ENCODE measurements at regions not wholly inside any gene's neighbourhood (a gene's known extent, or its start where the extent isn't known, plus 50 kb on each side); places are given as distances from the start of the nearest gene placed in this dataset.

DNA sequence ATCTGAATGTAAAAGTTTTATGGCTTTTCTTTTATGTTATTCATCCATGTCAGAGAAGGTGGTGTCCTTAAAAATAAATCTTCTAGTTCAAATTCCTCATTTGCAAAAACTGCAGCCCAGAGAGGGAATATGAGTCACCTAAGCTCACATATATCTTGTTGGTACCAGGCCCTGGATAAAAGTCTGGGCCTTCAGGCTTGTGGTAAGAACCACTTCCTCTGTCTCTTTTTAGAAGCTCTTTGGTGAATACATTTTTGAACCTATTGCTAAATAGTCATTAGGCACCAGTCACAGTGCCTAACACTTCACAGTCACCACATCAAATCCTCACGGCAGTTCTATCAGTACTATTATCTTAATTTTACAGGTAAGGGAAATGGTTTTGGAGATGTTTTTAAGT is 199.2 kb downstream of the KCNS3 start:
- no peak overlapping the region for H3K4me3 Mint-ChIP-seq
- no peaks in the 10 kb centered on the region for H3K4me1 Mint-ChIP-seq (ENCODE audit: low read depth)
- H3K36me3 Mint-ChIP-seq (ENCODE audit: insufficient read depth): no peaks in the 10 kb centered on the region
- peaks cover 2% of the 10 kb centered on the region for H3K27me3 Mint-ChIP-seq (ENCODE audit: low read depth)
- ATAC-seq (no peak), DNase-seq (no peak)
- no peaks in the 10 kb centered on the region for H3K9me3 Mint-ChIP-seq

DNA sequence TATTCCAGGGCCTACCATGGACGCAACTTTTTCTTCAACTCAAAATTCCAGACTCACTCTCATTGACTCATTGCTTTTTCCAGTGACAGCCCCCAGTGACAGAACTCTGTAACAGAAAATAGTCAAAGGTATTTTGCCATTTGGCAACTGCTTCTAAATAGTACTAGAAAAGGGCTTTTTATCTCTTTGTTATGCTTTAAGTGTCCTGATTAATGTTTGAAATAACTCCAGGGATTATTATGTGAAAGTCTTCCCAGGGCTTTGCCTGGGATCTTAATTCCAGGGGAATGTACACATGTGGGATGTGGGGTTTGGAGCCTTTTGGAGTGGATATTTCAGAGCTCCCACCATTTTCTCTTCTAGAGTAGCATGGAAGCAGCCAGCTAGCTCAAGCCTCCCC is 198.8 kb downstream of the KCNS3 start:
- no peak for DNase-seq
- Mint-ChIP-seq H3K27me3 (ENCODE audit: low read depth) (peaks cover 2% of the 10 kb centered on the region), H3K4me3 (no peak overlapping the region), H3K4me1 (ENCODE audit: low read depth) (no peaks in the 10 kb centered on the region), H3K36me3 (ENCODE audit: insufficient read depth) (no peaks in the 10 kb centered on the region), H3K9me3 (no peaks in the 10 kb centered on the region)
- ATAC-seq: no peak

DNA sequence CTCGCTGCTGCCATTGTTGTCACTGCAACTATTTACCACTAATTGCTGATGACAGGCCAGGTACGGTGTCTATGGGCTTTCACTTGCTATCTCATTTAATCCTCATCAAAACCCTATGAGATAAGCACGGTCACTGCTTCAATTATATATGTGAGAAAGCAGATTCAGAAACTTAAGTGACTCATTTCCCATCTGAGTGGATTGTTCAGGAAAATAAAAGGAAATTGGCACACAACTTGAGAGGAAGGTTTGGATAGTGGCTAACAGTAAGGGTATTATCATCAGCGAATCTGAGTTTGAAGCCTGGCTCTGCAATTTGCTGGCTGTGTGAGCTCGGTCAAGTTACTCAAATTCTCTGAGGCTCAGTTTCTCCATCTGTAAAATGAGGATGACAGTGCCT is 196.0 kb downstream of the KCNS3 start:
- no peak for ATAC-seq

DNA sequence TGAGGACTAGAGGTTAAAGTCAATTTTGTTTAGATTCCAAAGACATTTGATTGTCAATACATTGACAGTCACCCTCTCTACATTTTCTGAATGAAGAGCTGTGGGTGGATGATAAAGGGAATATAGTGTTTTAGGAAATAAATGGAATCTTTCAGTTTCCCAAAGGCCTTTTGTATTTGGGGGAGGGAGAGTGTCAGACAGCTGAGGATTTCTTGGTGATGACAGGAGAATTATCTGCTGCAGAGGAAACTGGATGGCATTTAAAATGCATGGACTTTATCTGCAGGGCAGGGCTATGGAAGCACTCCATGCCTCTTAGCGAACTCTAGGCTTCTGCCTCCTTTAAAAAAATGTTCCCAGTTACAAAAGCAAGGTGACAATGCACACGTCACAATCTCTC is 195.1 kb downstream of the KCNS3 start:
- Mint-ChIP-seq H3K4me3 (no peak overlapping the region), H3K9me3 (no peaks in the 10 kb centered on the region), H3K36me3 (ENCODE audit: insufficient read depth) (no peaks in the 10 kb centered on the region), H3K27me3 (ENCODE audit: low read depth) (peaks cover 2% of the 10 kb centered on the region), H3K4me1 (ENCODE audit: low read depth) (no peaks in the 10 kb centered on the region)
- DNase-seq (no peak), ATAC-seq (no peak)

More for the DNA sequence above, 196.0 kb downstream of the KCNS3 start:
- no peak for DNase-seq
- Mint-ChIP-seq H3K4me1 (ENCODE audit: low read depth) (no peaks in the 10 kb centered on the region), H3K9me3 (no peaks in the 10 kb centered on the region), H3K4me3 (no peak overlapping the region), H3K36me3 (ENCODE audit: insufficient read depth) (no peaks in the 10 kb centered on the region), H3K27me3 (ENCODE audit: low read depth) (peaks cover 2% of the 10 kb centered on the region)

DNA sequence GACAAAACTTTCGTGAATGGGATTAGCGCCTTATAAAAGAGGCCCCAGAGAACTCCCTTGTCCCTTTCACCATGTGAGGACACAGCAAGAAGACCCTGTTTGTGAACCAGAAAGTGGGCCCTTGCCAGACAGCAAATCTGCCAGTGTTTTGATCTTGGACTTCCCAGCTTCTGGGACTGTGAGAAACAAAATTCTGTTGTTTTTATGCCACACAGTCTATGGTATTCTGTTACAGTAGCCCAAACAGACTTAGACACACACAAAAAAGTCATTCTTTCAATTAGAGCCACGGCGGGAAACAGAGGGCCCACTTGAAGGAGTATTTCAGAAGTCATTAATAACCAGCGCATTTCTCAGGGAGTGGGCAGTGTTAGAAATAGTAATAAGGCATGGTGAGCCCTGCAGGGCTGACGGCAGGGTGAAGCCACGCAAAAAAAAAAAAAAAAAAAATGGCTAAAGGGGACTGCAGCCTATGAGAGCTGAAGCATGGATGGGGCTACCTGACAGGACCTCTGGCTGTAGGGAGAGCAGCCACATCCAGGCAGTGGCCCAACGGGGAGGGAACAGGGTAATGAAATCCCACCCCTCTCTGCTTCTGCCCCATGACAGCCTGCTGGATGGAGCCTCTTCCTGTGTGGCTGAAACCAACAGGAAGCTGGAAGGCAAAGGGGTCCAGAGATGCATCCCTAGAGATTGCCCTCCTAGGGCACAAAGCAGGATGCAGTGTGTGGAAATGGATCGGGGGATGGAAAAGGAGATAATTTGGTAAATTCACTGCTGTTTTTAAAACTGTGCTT is 189.3 kb downstream of the KCNS3 start:
- no peak for ATAC-seq
- Mint-ChIP-seq H3K36me3 (ENCODE audit: insufficient read depth) (no peaks in the 10 kb centered on the region), H3K4me1 (ENCODE audit: low read depth) (no peaks in the 10 kb centered on the region), H3K9me3 (no peaks in the 10 kb centered on the region), H3K27me3 (ENCODE audit: low read depth) (peaks cover 3% of the 10 kb centered on the region), H3K4me3 (no peak overlapping the region)
- DNase-seq: no peak

DNA sequence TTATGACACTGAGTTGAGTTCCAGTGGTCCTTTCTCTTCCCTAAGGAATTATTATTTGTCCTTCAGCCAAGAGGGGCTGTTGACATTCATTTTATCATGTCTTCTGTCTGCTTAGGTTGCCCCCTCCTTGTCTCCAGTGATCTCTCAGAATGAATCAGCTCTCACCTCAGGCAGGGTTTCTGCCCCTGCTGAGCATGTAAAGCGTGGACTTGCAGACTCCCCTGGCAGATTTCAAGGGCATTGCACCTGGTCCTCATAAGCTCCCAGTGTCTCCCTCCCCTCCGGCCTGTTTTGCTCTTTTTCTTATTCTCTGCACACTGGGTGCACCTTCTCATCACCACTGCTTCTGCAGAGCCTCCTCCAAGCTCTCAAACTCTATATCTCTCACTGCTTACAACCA is 188.4 kb downstream of the KCNS3 start:
- no peak for DNase-seq
- H3K9me3 Mint-ChIP-seq: no peaks in the 10 kb centered on the region
- no peaks in the 10 kb centered on the region for H3K4me1 Mint-ChIP-seq (ENCODE audit: low read depth)
- H3K4me3 Mint-ChIP-seq: no peak overlapping the region
- peaks cover 2% of the 10 kb centered on the region for H3K27me3 Mint-ChIP-seq (ENCODE audit: low read depth)
- no peak for ATAC-seq
- H3K36me3 Mint-ChIP-seq (ENCODE audit: insufficient read depth): no peaks in the 10 kb centered on the region

DNA sequence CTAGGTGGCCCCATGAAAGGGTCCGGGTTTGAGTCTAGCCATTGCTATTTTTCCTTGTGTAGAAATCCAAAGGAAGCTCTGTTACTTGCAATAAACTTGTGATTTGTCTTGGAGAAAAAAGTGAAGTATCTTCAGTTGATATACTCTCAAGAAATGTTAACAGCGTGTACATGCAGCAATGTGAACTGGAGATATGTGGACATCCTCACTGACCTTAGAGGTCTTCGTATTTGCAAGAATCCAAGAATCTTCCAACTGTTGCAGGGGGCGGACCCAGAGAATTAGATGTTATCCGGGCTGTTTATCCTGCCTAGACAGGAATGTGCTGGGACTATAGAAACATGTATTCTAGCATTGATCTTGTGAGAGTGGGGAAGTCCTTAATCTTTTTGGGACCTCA is 187.6 kb downstream of the KCNS3 start:
- ATAC-seq (no peak), DNase-seq (no peak)
- Mint-ChIP-seq H3K36me3 (ENCODE audit: insufficient read depth) (no peaks in the 10 kb centered on the region), H3K9me3 (no peaks in the 10 kb centered on the region), H3K27me3 (ENCODE audit: low read depth) (peaks cover 2% of the 10 kb centered on the region), H3K4me1 (ENCODE audit: low read depth) (no peaks in the 10 kb centered on the region), H3K4me3 (no peak overlapping the region)

DNA sequence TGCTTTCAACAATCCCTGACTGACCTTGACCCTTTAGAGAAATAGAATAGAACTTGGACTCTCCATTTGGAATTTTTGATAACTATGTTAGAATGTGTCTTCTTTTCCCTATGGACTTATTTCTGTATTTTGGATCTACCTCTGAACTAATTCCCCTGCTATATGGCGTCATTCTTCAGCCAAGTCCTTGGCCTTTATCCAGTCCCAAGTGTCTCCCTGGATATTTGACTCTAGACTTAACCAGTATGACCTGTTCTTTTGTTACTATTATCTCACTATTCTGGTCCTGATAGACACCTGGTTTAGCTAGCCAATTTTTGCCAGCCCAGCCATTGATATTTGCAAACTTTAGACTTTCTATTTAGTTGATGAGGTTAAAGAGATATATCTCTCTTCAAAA is 186.8 kb downstream of the KCNS3 start:
- Mint-ChIP-seq H3K27me3 (ENCODE audit: low read depth) (peaks cover 6% of the 10 kb centered on the region), H3K9me3 (peaks cover 4% of the 10 kb centered on the region), H3K36me3 (ENCODE audit: insufficient read depth) (no peaks in the 10 kb centered on the region), H3K4me1 (ENCODE audit: low read depth) (no peaks in the 10 kb centered on the region), H3K4me3 (no peak overlapping the region)
- no peak for ATAC-seq
- DNase-seq: no peak

DNA sequence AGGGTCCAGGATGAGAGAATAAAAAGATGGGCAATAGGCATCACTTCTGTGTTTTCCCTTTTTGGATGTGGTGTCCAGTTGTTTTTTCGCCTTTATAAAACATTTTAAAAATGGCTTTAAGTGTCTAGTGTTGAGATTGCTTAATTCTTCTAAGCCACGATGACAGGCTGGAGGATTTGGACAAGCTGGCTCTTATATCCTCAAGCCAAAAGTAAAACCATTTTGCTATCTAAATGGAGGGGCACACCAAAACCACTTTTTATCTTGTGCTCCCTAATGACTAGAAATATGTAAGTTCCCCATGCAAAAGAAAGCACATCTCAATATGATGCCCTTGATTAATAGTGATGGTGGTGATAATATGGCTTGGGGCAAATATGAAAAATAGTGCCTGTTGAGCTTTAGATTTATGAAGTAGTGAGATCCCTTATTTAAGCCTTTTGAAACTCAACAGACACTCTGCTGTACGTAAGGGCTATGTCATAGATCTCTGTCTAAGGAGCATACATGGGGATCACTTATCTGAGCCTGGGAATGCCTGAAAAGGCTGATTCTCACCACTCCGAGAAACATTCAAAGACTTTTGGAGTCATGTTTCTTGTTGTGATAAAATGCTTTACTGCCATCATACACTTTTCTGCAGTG is 185.5 kb downstream of the KCNS3 start:
- ATAC-seq (no peak), DNase-seq (no peak)
- no peaks in the 10 kb centered on the region for H3K36me3 Mint-ChIP-seq (ENCODE audit: insufficient read depth)
- peaks cover 4% of the 10 kb centered on the region for H3K9me3 Mint-ChIP-seq
- H3K4me1 Mint-ChIP-seq (ENCODE audit: low read depth): no peaks in the 10 kb centered on the region
- no peak overlapping the region for H3K4me3 Mint-ChIP-seq
- H3K27me3 Mint-ChIP-seq (ENCODE audit: low read depth): peaks cover 6% of the 10 kb centered on the region

DNA sequence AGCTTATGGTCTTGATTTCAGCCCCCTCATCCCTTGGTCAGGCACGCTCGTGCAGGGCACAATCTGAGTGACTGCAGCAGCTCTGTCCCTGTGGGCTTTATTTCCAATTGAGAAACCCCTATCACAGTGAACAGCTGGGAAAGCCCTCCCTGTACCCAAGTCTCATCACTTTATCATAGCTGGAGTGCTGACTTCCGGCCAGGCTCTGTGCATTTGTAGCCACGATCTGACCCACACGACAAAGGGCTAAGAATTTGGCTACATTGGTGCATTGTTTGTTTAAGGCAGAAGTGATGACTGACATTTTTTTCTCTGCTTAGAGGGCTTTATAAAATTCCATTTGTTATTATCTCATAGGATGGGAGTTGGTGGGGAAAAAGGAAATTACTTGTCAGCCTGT is 184.4 kb downstream of the KCNS3 start:
- Mint-ChIP-seq H3K4me1 (ENCODE audit: low read depth) (no peaks in the 10 kb centered on the region), H3K4me3 (no peak overlapping the region), H3K9me3 (peaks cover 4% of the 10 kb centered on the region), H3K27me3 (ENCODE audit: low read depth) (peaks cover 6% of the 10 kb centered on the region), H3K36me3 (ENCODE audit: insufficient read depth) (no peaks in the 10 kb centered on the region)
- no peak for DNase-seq
- ATAC-seq: no peak

DNA sequence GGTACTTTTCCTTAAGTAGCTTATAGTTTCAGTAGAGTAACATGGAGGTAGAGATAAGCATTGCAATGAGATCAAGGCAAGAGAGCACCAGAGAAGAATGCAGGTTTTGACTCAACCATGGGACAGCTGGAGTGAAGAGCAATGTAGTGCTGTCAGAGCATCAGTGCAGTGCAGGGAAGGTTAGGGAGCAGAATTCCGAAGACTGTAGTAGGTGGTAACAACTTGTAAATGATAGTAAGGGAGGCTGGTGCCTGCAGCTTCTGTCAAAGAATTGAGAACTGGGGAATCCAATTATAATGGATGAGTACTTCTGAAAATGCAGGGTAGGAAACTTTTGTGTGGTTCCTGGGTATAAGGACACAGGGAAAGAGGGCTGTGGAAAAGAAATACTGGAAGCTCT is 183.2 kb downstream of the KCNS3 start:
- Mint-ChIP-seq H3K36me3 (ENCODE audit: insufficient read depth) (no peaks in the 10 kb centered on the region), H3K9me3 (peaks cover 4% of the 10 kb centered on the region)

DNA sequence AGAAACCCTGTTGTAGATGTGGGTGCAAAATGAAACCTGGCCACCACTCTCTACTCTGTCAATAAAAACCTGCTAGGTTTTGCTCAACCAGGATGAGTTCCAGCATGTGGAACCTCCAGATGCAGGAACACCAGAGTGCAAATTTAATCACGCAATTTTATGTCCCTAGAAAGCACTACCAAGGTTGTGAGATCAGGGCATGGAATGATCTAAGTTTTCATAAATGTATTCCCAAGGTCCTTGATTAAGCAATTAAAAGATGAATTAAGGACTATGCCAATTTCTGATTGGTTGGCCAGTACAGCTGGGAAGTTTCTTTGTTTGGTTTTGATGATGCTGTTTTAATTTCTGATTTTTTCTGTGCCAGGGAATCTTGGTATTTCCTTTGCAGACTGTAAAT is 179.2 kb downstream of the KCNS3 start:
- Mint-ChIP-seq H3K4me3 (no peak overlapping the region), H3K27me3 (ENCODE audit: low read depth) (peaks cover 4% of the 10 kb centered on the region), H3K4me1 (ENCODE audit: low read depth) (no peaks in the 10 kb centered on the region), H3K9me3 (peaks cover 4% of the 10 kb centered on the region), H3K36me3 (ENCODE audit: insufficient read depth) (no peaks in the 10 kb centered on the region)
- ATAC-seq (no peak), DNase-seq (no peak)

More for the DNA sequence above, 183.2 kb downstream of the KCNS3 start:
- no peak overlapping the region for H3K4me3 Mint-ChIP-seq
- DNase-seq (no peak), ATAC-seq (no peak)
- H3K27me3 Mint-ChIP-seq (ENCODE audit: low read depth): peaks cover 4% of the 10 kb centered on the region
- no peaks in the 10 kb centered on the region for H3K4me1 Mint-ChIP-seq (ENCODE audit: low read depth)

DNA sequence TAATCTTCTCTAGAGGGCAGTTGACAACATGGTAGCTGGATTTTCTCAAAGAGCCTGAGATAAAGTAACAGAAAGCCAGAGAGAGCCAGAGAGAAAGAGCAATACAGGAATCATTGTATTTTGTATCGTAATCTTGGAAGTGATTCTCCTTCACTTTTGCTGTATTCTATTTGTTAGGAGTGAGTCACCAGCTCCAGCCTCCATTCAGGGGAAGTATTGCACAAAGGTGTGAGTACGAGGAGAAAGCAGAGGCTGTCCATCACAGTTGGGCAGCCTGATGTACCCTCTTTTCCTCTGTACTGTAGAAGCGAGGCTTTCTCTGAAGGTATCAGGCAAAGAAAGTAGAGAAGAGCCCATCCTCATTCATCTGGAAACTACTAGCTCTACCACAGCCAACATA is 176.8 kb downstream of the KCNS3 start:
- Mint-ChIP-seq H3K4me3 (no peak overlapping the region), H3K36me3 (ENCODE audit: insufficient read depth) (no peaks in the 10 kb centered on the region), H3K27me3 (ENCODE audit: low read depth) (no peaks in the 10 kb centered on the region), H3K9me3 (no peaks in the 10 kb centered on the region), H3K4me1 (ENCODE audit: low read depth) (no peaks in the 10 kb centered on the region)
- DNase-seq (no peak), ATAC-seq (no peak)

DNA sequence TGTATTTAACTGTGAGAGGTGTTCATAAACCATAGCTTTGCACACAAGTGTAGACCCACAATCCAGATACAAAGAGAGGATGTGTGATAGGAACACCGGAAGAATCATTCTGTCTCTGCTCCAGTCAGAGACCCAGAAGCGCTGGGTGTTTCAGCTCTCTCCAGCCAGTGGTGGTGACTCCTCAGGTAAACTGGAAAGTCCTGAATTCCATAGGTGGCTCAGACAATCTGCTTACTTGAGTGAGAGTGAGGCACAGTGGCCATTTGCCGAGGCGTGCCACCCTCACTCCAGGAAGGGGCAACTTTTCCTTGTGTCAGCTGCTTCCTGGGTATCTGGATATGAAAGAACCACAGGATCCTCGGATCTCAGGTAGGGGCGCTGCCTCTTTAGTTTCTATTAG is 171.5 kb downstream of the KCNS3 start:
- Mint-ChIP-seq H3K36me3 (ENCODE audit: insufficient read depth) (no peaks in the 10 kb centered on the region), H3K9me3 (no peaks in the 10 kb centered on the region), H3K4me1 (ENCODE audit: low read depth) (no peaks in the 10 kb centered on the region)

DNA sequence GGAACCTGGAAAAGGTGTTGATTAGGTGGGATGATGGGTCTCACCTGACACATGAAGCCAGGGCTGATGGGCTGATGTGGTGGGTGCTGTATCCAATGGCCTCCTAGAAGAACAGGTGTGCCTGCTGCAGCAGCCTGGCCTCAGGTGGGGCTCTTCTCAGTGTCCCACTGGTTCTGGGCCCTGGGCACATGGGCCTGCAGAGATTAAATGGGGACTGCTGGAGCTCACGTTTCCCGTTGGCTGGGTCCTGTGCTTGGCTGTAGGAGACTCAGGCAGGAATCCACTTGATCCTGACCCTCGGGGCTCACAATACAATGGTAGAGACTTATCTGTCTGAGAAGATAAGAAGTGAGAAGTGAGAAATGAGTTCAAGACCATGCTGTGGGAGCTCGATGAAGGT is 170.9 kb downstream of the KCNS3 start:
- no peaks in the 10 kb centered on the region for H3K36me3 Mint-ChIP-seq (ENCODE audit: insufficient read depth)
- H3K9me3 Mint-ChIP-seq: no peaks in the 10 kb centered on the region
- no peaks in the 10 kb centered on the region for H3K27me3 Mint-ChIP-seq (ENCODE audit: low read depth)
- ATAC-seq (no peak), DNase-seq (no peak)
- H3K4me3 Mint-ChIP-seq: no peak overlapping the region
- no peaks in the 10 kb centered on the region for H3K4me1 Mint-ChIP-seq (ENCODE audit: low read depth)

More for the DNA sequence above, 171.5 kb downstream of the KCNS3 start:
- DNase-seq (no peak), ATAC-seq (no peak)
- H3K4me3 Mint-ChIP-seq: no peak overlapping the region
- no peaks in the 10 kb centered on the region for H3K27me3 Mint-ChIP-seq (ENCODE audit: low read depth)
